SKM-1 treated with dmso at 0.1 percent for 144 hours (cell line): ENCODE measurements at regions not wholly inside any gene's neighbourhood (a gene's known extent, or its start where the extent isn't known, plus 50 kb on each side); places are given as distances from the start of the nearest gene placed in this dataset.

Source experiments
- DNase-seq: peaks from one replicate; lab custom pipeline; 2025; ENCODE audit not compliant: unreplicated experiment; lab: John Stamatoyannopoulos, UW

- DNase-seq, result no peak
These were observed 108.7 kb downstream of the EN1 start for GRCh38 chr2:118738524-118739308.

- no peak for DNase-seq
These were observed 109.3 kb downstream of the EN1 start for GRCh38 chr2:118738106-118738505.

GRCh38 chr2:118737684-118738083 lies 109.8 kb downstream of the EN1 start:
- no peak for DNase-seq

GRCh38 chr2:118732432-118732831 lies 115.0 kb downstream of the EN1 start:
- DNase-seq, result no peak

GRCh38 chr2:118731413-118731812 lies 116.0 kb downstream of the EN1 start:
- DNase-seq, result no peak

GRCh38 chr2:118730405-118730804 lies 117.0 kb downstream of the EN1 start:
- DNase-seq, result no peak

GRCh38 chr2:118729760-118730159 lies 117.7 kb downstream of the EN1 start:
- no peak for DNase-seq

- DNase-seq, result no peak
These were observed 118.5 kb downstream of the EN1 start for GRCh38 chr2:118728984-118729383.

GRCh38 chr2:118726821-118727220 lies 120.6 kb downstream of the EN1 start:
- no peak for DNase-seq

GRCh38 chr2:118723394-118723793 lies 124.1 kb downstream of the EN1 start:
- no peak for DNase-seq

- no peak for DNase-seq
These were observed 124.5 kb downstream of the EN1 start for GRCh38 chr2:118722976-118723375.

GRCh38 chr2:118721817-118722551 lies 125.5 kb downstream of the EN1 start:
- no peak for DNase-seq

GRCh38 chr2:118720866-118721265 lies 126.6 kb downstream of the EN1 start:
- no peak for DNase-seq

GRCh38 chr2:118718921-118719320 lies 128.5 kb downstream of the EN1 start:
- DNase-seq, result no peak

GRCh38 chr2:118716102-118716501 lies 131.3 kb downstream of the EN1 start:
- DNase-seq, result no peak

- no peak for DNase-seq
These were observed 133.3 kb downstream of the EN1 start for GRCh38 chr2:118714118-118714517.

GRCh38 chr2:118711603-118712002 lies 135.8 kb downstream of the EN1 start:
- DNase-seq, result no peak

GRCh38 chr2:118710481-118710880 lies 137.0 kb downstream of the EN1 start:
- no peak for DNase-seq

GRCh38 chr2:118709786-118710185 lies 137.7 kb downstream of the EN1 start:
- no peak for DNase-seq

GRCh38 chr2:118706844-118707243 lies 140.6 kb downstream of the EN1 start:
- DNase-seq, result no peak

- no peak for DNase-seq
These were observed 141.1 kb downstream of the EN1 start for GRCh38 chr2:118706371-118706770.

GRCh38 chr2:118705032-118705431 lies 142.4 kb downstream of the EN1 start:
- no peak for DNase-seq
